CD14-positive monocyte (primary cell): ENCODE measurements at regions not wholly inside any gene's neighbourhood (a gene's known extent, or its start where the extent isn't known, plus 50 kb on each side); places are given as distances from the start of the nearest gene placed in this dataset.

ENCODE experiments used
- DNase-seq, 3 donors: peaks; one replicate each; pipeline ENCODE4 v3.0.0-alpha.2; 2011 to 2022
- H2AFZ ChIP-seq: 2 replicates; pipeline ENCODE4 v1.6.0; 2012; ENCODE audit warnings: mild to moderate bottlenecking, low read depth, low read length, inconsistent platforms; ENCODE audit not compliant: insufficient read depth, poor library complexity, severe bottlenecking
- H3K27ac ChIP-seq, 2 donors: 1 replicate in 1 of 2; 2 replicates in 1 of 2; pipeline ENCODE4 v1.5.1; 2012 to 2013; ENCODE audit warnings: low read length in 2 of 2, control low read depth in 1 of 2, inconsistent platforms in 1 of 2, low read depth in 1 of 2, mild to moderate bottlenecking in 1 of 2
- H3K27me3 ChIP-seq, 2 donors: one replicate each; pipeline versions ENCODE4 v1.6.0 to v1.6.1; 2011 to 2013; ENCODE audit warnings: low read length in 2 of 2; ENCODE audit not compliant: control insufficient read depth in 2 of 2, insufficient read depth in 2 of 2
- H3K36me3 ChIP-seq, 2 donors: replicated peaks in 1 of 2; 1 replicate in 1 of 2; 2 replicates in 1 of 2; pipeline versions ENCODE4 v1.5.1 to v1.6.1; 2012 to 2013; ENCODE audit warnings: low read length in 2 of 2, control low read depth in 1 of 2, inconsistent platforms in 1 of 2, mild to moderate bottlenecking in 1 of 2; ENCODE audit not compliant: insufficient read depth in 2 of 2, control insufficient read depth in 1 of 2
- H3K4me1 ChIP-seq, 2 donors: 1 replicate in 1 of 2; 2 replicates in 1 of 2; pipeline versions ENCODE4 v1.5.1 to v1.6.1; 2012 to 2013; ENCODE audit warnings: low read length in 2 of 2, control low read depth in 1 of 2, inconsistent platforms in 1 of 2, mild to moderate bottlenecking in 1 of 2, moderate library complexity in 1 of 2; ENCODE audit not compliant: insufficient read depth in 2 of 2, control insufficient read depth in 1 of 2
- H3K4me2 ChIP-seq: replicated peaks from 2 replicates; pipeline ENCODE3; 2012; ENCODE audit warnings: low read length, moderate library complexity, mild to moderate bottlenecking; ENCODE audit not compliant: poor library complexity, severe bottlenecking; ENCODE audit errors: extremely low read depth
- H3K4me3 ChIP-seq, 3 experiments: fragments of 200-600 bp in 1 of 3; sonication (generic) in 1 of 3; replicated peaks in 1 of 3; 1 replicate in 2 of 3; 2 replicates in 1 of 3; pipeline ENCODE4 v1.5.1; 2011 to 2013; ENCODE audit warnings: low read length in 3 of 3, mild to moderate bottlenecking in 3 of 3, control low read depth in 2 of 3, low read depth in 2 of 3, inconsistent platforms in 1 of 3, moderate library complexity in 1 of 3
- H3K79me2 ChIP-seq: 2 replicates; pipeline ENCODE4 v1.6.0; 2012; ENCODE audit warnings: mild to moderate bottlenecking, control low read depth, inconsistent platforms, low read length, moderate library complexity; ENCODE audit not compliant: insufficient read depth
- H3K9ac ChIP-seq: 2 replicates; pipeline ENCODE4 v1.6.0; 2017; ENCODE audit warnings: low read length, mild to moderate bottlenecking; ENCODE audit not compliant: insufficient read depth, poor library complexity, severe bottlenecking
- H3K9me3 ChIP-seq, 2 donors: replicated peaks in 1 of 2; 1 replicate in 1 of 2; 2 replicates in 1 of 2; pipeline versions ENCODE4 v1.5.1 to v1.6.1; 2012 to 2013; ENCODE audit warnings: low read length in 2 of 2, control low read depth in 1 of 2; ENCODE audit not compliant: control insufficient read depth in 1 of 2, insufficient read depth in 1 of 2
- H4K20me1 ChIP-seq: 2 replicates; pipeline ENCODE4 v1.6.0; 2012; ENCODE audit warnings: mild to moderate bottlenecking, low read length, control low read depth, moderate library complexity; ENCODE audit not compliant: insufficient read depth
- H3K27ac Mint-ChIP-seq, 7 donors: one replicate each; pipeline ENCODE4 v1.8.0; 2020; ENCODE audit warnings: mild to moderate bottlenecking in 7 of 7, mixed read lengths in 7 of 7, moderate library complexity in 6 of 7, inconsistent platforms in 2 of 7
- H3K27me3 Mint-ChIP-seq, 3 donors: one replicate each; pipeline ENCODE4 v1.8.0; 2021 to 2022; ENCODE audit warnings: low read depth in 3 of 3, mild to moderate bottlenecking in 3 of 3, mixed read lengths in 3 of 3, moderate library complexity in 3 of 3, inconsistent platforms in 1 of 3
- H3K36me3 Mint-ChIP-seq, 2 donors: one replicate each; pipeline ENCODE4 v1.8.0; 2020; ENCODE audit warnings: mixed read lengths in 2 of 2, inconsistent platforms in 1 of 2, mild to moderate bottlenecking in 1 of 2
- H3K4me1 Mint-ChIP-seq: one replicate; pipeline ENCODE4 v1.8.0; 2020; ENCODE audit warnings: mild to moderate bottlenecking, mixed read lengths
- H3K4me3 Mint-ChIP-seq, 2 donors: one replicate each; pipeline ENCODE4 v1.8.0; 2020; ENCODE audit warnings: mild to moderate bottlenecking in 2 of 2, mixed read lengths in 2 of 2, moderate library complexity in 1 of 2
- H3K9me3 Mint-ChIP-seq, 7 donors: one replicate each; pipeline ENCODE4 v1.8.0; 2020 to 2022; ENCODE audit warnings: mixed read lengths in 7 of 7, mild to moderate bottlenecking in 6 of 7, moderate library complexity in 6 of 7, inconsistent platforms in 2 of 7
- CTCF ChIP-seq: fragments of 200-600 bp; IDR thresholded peaks from one replicate; pipeline ENCODE4 v1.8.0; 2022; ENCODE audit warnings: antibody characterized with exemption, mild to moderate bottlenecking
- WGBS: methylation state at CpG from one replicate; pipeline ENCODE4 v1.1.5; 2013; ENCODE audit warnings: missing lambda C conversion rate; ENCODE audit not compliant: insufficient coverage; 5-methylcytosine and 5-hydroxymethylcytosine counted together
- intact Hi-C, 2 donors: fragments of 100-400 bp; cut with micrococcal nuclease; formaldehyde crosslinking; loops; one replicate each; pipeline versions ENCODE4 v1.15.0 to v1.15.1; 2023

- WGBS: no CpG with 5 or more reads among the region's 4 CpGs
- no peaks in the 10 kb centered on the region for H4K20me1 ChIP-seq
- H3K79me2 ChIP-seq: no peaks in the 10 kb centered on the region
- Mint-ChIP-seq H3K9me3 (peaks cover 0 to 3% (median 0%) of the 10 kb centered on the region in 7 donors), H3K27me3 (no peaks in the 10 kb centered on the region), H3K4me1 (no peaks in the 10 kb centered on the region), H3K4me3 (no peak overlapping the region), H3K36me3 (no peaks in the 10 kb centered on the region), H3K27ac (no peak overlapping the region)
- no peak overlapping the region for H3K4me3 ChIP-seq
- no peak for DNase-seq
- no peaks in the 10 kb centered on the region for H3K27me3 ChIP-seq
- intact Hi-C loops: no loop called here
- H3K9me3 ChIP-seq: no peaks in the 10 kb centered on the region
- H3K4me2 ChIP-seq: no peak overlapping the region
- no peak overlapping the region for H2AFZ ChIP-seq
- no peaks in the 10 kb centered on the region for H3K4me1 ChIP-seq
- H3K36me3 ChIP-seq: no peaks in the 10 kb centered on the region
- H3K9ac ChIP-seq: no peak overlapping the region
- no peak overlapping the region for H3K27ac ChIP-seq
- TF ChIP-seq CTCF: no peak
These were observed 227.8 kb upstream of the TRPM3 start for GRCh38 chr9:71349218-71349617.

GRCh38 chr9:71333321-71333720 is 211.9 kb upstream of the TRPM3 start:
- H3K4me3 ChIP-seq: no peak overlapping the region
- H3K9me3 ChIP-seq: peaks cover 0 to 3% of the 10 kb centered on the region in 2 donors
- TF ChIP-seq CTCF: no peak
- Mint-ChIP-seq H3K36me3 (no peaks in the 10 kb centered on the region), H3K27me3 (no peaks in the 10 kb centered on the region), H3K9me3 (peaks cover 0 to 12% (median 3%) of the 10 kb centered on the region in 7 donors), H3K4me3 (no peak overlapping the region), H3K4me1 (no peaks in the 10 kb centered on the region), H3K27ac (no peak overlapping the region)
- no peak overlapping the region for H3K4me2 ChIP-seq
- no peak overlapping the region for H3K9ac ChIP-seq
- intact Hi-C loops: no loop called here
- H3K4me1 ChIP-seq: no peaks in the 10 kb centered on the region
- no peaks in the 10 kb centered on the region for H3K79me2 ChIP-seq
- no peaks in the 10 kb centered on the region for H3K27me3 ChIP-seq
- H4K20me1 ChIP-seq: no peaks in the 10 kb centered on the region
- no peak for DNase-seq
- H2AFZ ChIP-seq: no peak overlapping the region
- H3K27ac ChIP-seq: no peak overlapping the region
- H3K36me3 ChIP-seq: no peaks in the 10 kb centered on the region
- 80% methylated on average over 1 of the region's 3 CpGs for WGBS
